Vagina (tissue), 2 donors: ENCODE measurements at regions not wholly inside any gene's neighbourhood (a gene's known extent, or its start where the extent isn't known, plus 50 kb on each side); places are given as distances from the start of the nearest gene placed in this dataset.

ENCODE experiments used
- POLR2AphosphoS5 ChIP-seq, 2 donors: sonication (generic); formaldehyde crosslinking; IDR thresholded peaks; one replicate each; pipeline ENCODE4 v1.9.0; 2017; ENCODE audit warnings: antibody characterized with exemption in 2 of 2, mild to moderate bottlenecking in 2 of 2, low read depth in 1 of 2; ENCODE audit not compliant: insufficient read depth in 1 of 2
- TF ChIP-seq, protein P1 (sequence below), 3 experiments: fragments of 450-650 bp in 2 of 3; fragments of 200-600 bp in 1 of 3; sonication (generic) in 1 of 3; IDR thresholded peaks; one replicate each; pipeline ENCODE4 v1.5.1; 2017 to 2019; ENCODE audit warnings: antibody characterized with exemption in 3 of 3, mild to moderate bottlenecking in 2 of 3, moderate library complexity in 2 of 3

DNA sequence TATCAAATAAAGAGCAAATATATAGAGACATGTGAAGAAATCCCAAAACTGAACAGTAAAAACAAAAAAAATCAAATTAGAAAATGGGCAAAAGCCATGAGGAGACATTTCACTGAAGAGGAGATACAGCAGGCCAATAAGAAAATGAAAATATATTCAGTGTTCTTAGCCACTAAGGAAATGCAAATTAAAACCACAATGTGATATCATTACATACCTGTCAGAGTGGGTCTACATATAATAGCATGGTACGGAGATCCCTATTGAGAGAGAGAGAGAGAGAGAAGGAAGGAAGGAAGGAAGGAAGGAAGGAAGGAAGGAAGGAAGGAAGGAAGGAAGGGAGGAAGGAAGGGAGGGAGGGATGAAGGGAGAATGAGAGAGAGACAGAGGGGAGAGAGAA is 707.0 kb upstream of the ACTRT1 start:
- TF ChIP-seq, protein P1, sequence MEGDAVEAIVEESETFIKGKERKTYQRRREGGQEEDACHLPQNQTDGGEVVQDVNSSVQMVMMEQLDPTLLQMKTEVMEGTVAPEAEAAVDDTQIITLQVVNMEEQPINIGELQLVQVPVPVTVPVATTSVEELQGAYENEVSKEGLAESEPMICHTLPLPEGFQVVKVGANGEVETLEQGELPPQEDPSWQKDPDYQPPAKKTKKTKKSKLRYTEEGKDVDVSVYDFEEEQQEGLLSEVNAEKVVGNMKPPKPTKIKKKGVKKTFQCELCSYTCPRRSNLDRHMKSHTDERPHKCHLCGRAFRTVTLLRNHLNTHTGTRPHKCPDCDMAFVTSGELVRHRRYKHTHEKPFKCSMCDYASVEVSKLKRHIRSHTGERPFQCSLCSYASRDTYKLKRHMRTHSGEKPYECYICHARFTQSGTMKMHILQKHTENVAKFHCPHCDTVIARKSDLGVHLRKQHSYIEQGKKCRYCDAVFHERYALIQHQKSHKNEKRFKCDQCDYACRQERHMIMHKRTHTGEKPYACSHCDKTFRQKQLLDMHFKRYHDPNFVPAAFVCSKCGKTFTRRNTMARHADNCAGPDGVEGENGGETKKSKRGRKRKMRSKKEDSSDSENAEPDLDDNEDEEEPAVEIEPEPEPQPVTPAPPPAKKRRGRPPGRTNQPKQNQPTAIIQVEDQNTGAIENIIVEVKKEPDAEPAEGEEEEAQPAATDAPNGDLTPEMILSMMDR (IDR thresholded peaks at IDR 0.05), result no peak
- TF ChIP-seq POLR2AphosphoS5 (IDR thresholded peaks at IDR 0.05; ENCODE audit: insufficient read depth in 1 of 2, low read depth in 1 of 2), result no peak
